H1 (cell line): ENCODE measurements at regions not wholly inside any gene's neighbourhood (a gene's known extent, or its start where the extent isn't known, plus 50 kb on each side); places are given as distances from the start of the nearest gene placed in this dataset.

Experiments
- BRCA1 ChIP-seq: IDR thresholded peaks from 2 replicates; pipeline ENCODE4 v1.6.1; 2012; ENCODE audit warnings: low read depth, low read length, improper control_type of control experiment
- CHD1 ChIP-seq: IDR thresholded peaks from 2 replicates; pipeline ENCODE4 v1.6.1; 2012; ENCODE audit warnings: low read depth, low read length, improper control_type of control experiment
- HDAC6 ChIP-seq: IDR thresholded peaks from one replicate; pipeline ENCODE4 v1.7.1; 2012; ENCODE audit warnings: low read depth, mild to moderate bottlenecking, inconsistent platforms, low read length, moderate library complexity
- RFX5 ChIP-seq: IDR thresholded peaks from 2 replicates; pipeline ENCODE4 v1.6.1; 2011; ENCODE audit warnings: low read depth, low read length, improper control_type of control experiment, borderline replicate concordance
- SIN3A ChIP-seq, 2 experiments: IDR thresholded peaks in 1 of 2; conservative IDR thresholded peaks in 1 of 2; 2 replicates each; pipeline ENCODE4 v1.6.1; 2011 to 2012; ENCODE audit warnings: low read length in 2 of 2, improper control_type of control experiment in 1 of 2, low read depth in 1 of 2, mild to moderate bottlenecking in 1 of 2
- SIRT6 ChIP-seq: IDR thresholded peaks from one replicate; pipeline ENCODE4 v1.7.1; 2012; ENCODE audit warnings: low read length, inconsistent platforms
- TF ChIP-seq, protein P1 (sequence below): fragments of 300-600 bp; sonication (generic); IDR thresholded peaks from 2 replicates; pipeline ENCODE4 v1.7.1; 2012; ENCODE audit warnings: low read length, moderate library complexity, mild to moderate bottlenecking, inconsistent platforms; ENCODE audit not compliant: insufficient replicate concordance
- TF ChIP-seq, protein P2 (sequence below): IDR thresholded peaks from 2 replicates; pipeline ENCODE4 v1.6.1; 2011; ENCODE audit warnings: low read length, improper control_type of control experiment

GRCh38 chr16:80161799-80162739 is 378.7 kb upstream of the DYNLRB2 start (continued):
- TF ChIP-seq, protein P1, sequence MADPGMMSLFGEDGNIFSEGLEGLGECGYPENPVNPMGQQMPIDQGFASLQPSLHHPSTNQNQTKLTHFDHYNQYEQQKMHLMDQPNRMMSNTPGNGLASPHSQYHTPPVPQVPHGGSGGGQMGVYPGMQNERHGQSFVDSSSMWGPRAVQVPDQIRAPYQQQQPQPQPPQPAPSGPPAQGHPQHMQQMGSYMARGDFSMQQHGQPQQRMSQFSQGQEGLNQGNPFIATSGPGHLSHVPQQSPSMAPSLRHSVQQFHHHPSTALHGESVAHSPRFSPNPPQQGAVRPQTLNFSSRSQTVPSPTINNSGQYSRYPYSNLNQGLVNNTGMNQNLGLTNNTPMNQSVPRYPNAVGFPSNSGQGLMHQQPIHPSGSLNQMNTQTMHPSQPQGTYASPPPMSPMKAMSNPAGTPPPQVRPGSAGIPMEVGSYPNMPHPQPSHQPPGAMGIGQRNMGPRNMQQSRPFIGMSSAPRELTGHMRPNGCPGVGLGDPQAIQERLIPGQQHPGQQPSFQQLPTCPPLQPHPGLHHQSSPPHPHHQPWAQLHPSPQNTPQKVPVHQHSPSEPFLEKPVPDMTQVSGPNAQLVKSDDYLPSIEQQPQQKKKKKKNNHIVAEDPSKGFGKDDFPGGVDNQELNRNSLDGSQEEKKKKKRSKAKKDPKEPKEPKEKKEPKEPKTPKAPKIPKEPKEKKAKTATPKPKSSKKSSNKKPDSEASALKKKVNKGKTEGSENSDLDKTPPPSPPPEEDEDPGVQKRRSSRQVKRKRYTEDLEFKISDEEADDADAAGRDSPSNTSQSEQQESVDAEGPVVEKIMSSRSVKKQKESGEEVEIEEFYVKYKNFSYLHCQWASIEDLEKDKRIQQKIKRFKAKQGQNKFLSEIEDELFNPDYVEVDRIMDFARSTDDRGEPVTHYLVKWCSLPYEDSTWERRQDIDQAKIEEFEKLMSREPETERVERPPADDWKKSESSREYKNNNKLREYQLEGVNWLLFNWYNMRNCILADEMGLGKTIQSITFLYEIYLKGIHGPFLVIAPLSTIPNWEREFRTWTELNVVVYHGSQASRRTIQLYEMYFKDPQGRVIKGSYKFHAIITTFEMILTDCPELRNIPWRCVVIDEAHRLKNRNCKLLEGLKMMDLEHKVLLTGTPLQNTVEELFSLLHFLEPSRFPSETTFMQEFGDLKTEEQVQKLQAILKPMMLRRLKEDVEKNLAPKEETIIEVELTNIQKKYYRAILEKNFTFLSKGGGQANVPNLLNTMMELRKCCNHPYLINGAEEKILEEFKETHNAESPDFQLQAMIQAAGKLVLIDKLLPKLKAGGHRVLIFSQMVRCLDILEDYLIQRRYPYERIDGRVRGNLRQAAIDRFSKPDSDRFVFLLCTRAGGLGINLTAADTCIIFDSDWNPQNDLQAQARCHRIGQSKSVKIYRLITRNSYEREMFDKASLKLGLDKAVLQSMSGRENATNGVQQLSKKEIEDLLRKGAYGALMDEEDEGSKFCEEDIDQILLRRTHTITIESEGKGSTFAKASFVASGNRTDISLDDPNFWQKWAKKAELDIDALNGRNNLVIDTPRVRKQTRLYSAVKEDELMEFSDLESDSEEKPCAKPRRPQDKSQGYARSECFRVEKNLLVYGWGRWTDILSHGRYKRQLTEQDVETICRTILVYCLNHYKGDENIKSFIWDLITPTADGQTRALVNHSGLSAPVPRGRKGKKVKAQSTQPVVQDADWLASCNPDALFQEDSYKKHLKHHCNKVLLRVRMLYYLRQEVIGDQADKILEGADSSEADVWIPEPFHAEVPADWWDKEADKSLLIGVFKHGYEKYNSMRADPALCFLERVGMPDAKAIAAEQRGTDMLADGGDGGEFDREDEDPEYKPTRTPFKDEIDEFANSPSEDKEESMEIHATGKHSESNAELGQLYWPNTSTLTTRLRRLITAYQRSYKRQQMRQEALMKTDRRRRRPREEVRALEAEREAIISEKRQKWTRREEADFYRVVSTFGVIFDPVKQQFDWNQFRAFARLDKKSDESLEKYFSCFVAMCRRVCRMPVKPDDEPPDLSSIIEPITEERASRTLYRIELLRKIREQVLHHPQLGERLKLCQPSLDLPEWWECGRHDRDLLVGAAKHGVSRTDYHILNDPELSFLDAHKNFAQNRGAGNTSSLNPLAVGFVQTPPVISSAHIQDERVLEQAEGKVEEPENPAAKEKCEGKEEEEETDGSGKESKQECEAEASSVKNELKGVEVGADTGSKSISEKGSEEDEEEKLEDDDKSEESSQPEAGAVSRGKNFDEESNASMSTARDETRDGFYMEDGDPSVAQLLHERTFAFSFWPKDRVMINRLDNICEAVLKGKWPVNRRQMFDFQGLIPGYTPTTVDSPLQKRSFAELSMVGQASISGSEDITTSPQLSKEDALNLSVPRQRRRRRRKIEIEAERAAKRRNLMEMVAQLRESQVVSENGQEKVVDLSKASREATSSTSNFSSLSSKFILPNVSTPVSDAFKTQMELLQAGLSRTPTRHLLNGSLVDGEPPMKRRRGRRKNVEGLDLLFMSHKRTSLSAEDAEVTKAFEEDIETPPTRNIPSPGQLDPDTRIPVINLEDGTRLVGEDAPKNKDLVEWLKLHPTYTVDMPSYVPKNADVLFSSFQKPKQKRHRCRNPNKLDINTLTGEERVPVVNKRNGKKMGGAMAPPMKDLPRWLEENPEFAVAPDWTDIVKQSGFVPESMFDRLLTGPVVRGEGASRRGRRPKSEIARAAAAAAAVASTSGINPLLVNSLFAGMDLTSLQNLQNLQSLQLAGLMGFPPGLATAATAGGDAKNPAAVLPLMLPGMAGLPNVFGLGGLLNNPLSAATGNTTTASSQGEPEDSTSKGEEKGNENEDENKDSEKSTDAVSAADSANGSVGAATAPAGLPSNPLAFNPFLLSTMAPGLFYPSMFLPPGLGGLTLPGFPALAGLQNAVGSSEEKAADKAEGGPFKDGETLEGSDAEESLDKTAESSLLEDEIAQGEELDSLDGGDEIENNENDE: no peak
- TF ChIP-seq RFX5 (no peak), CHD1 (no peak), SIRT6 (no peak), SIN3A (conservative IDR thresholded peaks at IDR 0.05 in 1 of 2, IDR thresholded peaks at IDR 0.05 in 1 of 2; ENCODE audit: low read depth in 1 of 2, low read length in 2 of 2) (no peak), HDAC6 (no peak), BRCA1 (no peak)
- TF ChIP-seq, protein P2, sequence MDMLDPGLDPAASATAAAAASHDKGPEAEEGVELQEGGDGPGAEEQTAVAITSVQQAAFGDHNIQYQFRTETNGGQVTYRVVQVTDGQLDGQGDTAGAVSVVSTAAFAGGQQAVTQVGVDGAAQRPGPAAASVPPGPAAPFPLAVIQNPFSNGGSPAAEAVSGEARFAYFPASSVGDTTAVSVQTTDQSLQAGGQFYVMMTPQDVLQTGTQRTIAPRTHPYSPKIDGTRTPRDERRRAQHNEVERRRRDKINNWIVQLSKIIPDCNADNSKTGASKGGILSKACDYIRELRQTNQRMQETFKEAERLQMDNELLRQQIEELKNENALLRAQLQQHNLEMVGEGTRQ: no peak
